IPS-11a (cell line): ENCODE measurements at regions not wholly inside any gene's neighbourhood (a gene's known extent, or its start where the extent isn't known, plus 50 kb on each side); places are given as distances from the start of the nearest gene placed in this dataset.

ENCODE experiments used
- H3K4me3 ChIP-seq: one replicate; pipeline ENCODE4 v1.5.1; 2013; ENCODE audit warnings: low read depth, low read length, control low read depth

GRCh38 chrX:121102101-121102500 is 54.7 kb downstream of the GLUD2 start:
- no peak overlapping the region for H3K4me3 ChIP-seq

- H3K4me3 ChIP-seq, result no peak overlapping the region
Observed at GRCh38 chrX:121103381-121103780, 56.0 kb downstream of the GLUD2 start.

GRCh38 chrX:121106484-121107235 is 59.2 kb downstream of the GLUD2 start:
- no peak overlapping the region for H3K4me3 ChIP-seq

- H3K4me3 ChIP-seq, result no peak overlapping the region
Observed at GRCh38 chrX:121109986-121110385, 62.6 kb downstream of the GLUD2 start.

GRCh38 chrX:121110536-121110935 is 63.1 kb downstream of the GLUD2 start:
- no peak overlapping the region for H3K4me3 ChIP-seq

- no peak overlapping the region for H3K4me3 ChIP-seq
Observed at GRCh38 chrX:121114691-121115090, 67.3 kb downstream of the GLUD2 start.

- no peak overlapping the region for H3K4me3 ChIP-seq
Observed at GRCh38 chrX:121120690-121121605, 73.5 kb downstream of the GLUD2 start.

- H3K4me3 ChIP-seq, result no peak overlapping the region
Observed at GRCh38 chrX:121122332-121122731, 74.9 kb downstream of the GLUD2 start.

GRCh38 chrX:121128925-121129877 is 81.8 kb downstream of the GLUD2 start:
- H3K4me3 ChIP-seq, result no peak overlapping the region

- no peak overlapping the region for H3K4me3 ChIP-seq
Observed at GRCh38 chrX:121132675-121133074, 85.3 kb downstream of the GLUD2 start.

GRCh38 chrX:121135488-121136207 is 88.2 kb downstream of the GLUD2 start:
- H3K4me3 ChIP-seq, result no peak overlapping the region

- no peak overlapping the region for H3K4me3 ChIP-seq
Observed at GRCh38 chrX:121146059-121146628, 98.7 kb downstream of the GLUD2 start.

- H3K4me3 ChIP-seq, result no peak overlapping the region
Observed at GRCh38 chrX:121150217-121150616, 102.8 kb downstream of the GLUD2 start.

- no peak overlapping the region for H3K4me3 ChIP-seq
Observed at GRCh38 chrX:121151293-121151692, 103.9 kb downstream of the GLUD2 start.

- H3K4me3 ChIP-seq, result no peak overlapping the region
Observed at GRCh38 chrX:121154858-121155404, 107.5 kb downstream of the GLUD2 start.

- H3K4me3 ChIP-seq, result no peak overlapping the region
Observed at GRCh38 chrX:121160987-121161386, 113.6 kb downstream of the GLUD2 start.

- no peak overlapping the region for H3K4me3 ChIP-seq
Observed at GRCh38 chrX:121161501-121161933, 114.1 kb downstream of the GLUD2 start.

GRCh38 chrX:121163443-121163842 is 116.0 kb downstream of the GLUD2 start:
- no peak overlapping the region for H3K4me3 ChIP-seq

GRCh38 chrX:121165930-121166359 is 118.5 kb downstream of the GLUD2 start:
- H3K4me3 ChIP-seq, result no peak overlapping the region
